SH-SY5Y (cell line): ENCODE measurements at regions not wholly inside any gene's neighbourhood (a gene's known extent, or its start where the extent isn't known, plus 50 kb on each side); places are given as distances from the start of the nearest gene placed in this dataset.

Source experiments
- GATA2 ChIP-seq: IDR thresholded peaks from 2 replicates; pipeline ENCODE4 v1.6.1; 2011; ENCODE audit warnings: mild to moderate bottlenecking, low read depth, low read length
- GATA3 ChIP-seq: IDR thresholded peaks from 2 replicates; pipeline ENCODE4 v1.6.1; 2011; ENCODE audit warnings: low read depth, mild to moderate bottlenecking, low read length, moderate library complexity

GRCh38 chr10:54958844-54959243 is 157.8 kb upstream of the PCDH15 start:
- TF ChIP-seq GATA2 (no peak), GATA3 (no peak)
